Gastrocnemius medialis (tissue), 4 donors: ENCODE measurements at regions not wholly inside any gene's neighbourhood (a gene's known extent, or its start where the extent isn't known, plus 50 kb on each side); places are given as distances from the start of the nearest gene placed in this dataset.

Experiments used
- ATAC-seq, 2 donors: fragments of 150-250 bp; one replicate each; pipeline ENCODE4 v1.9.1; 2016
- DNase-seq, 2 donors: peaks; one replicate each; pipeline ENCODE4 v3.0.0-alpha.2; 2019
- H3K27ac ChIP-seq, 4 donors: fragments of 200-600 bp; sonication (generic); 1 replicate in 1 of 4; 2 replicates in 3 of 4; pipeline ENCODE4 v1.5.1; 2016 to 2018; ENCODE audit warnings: mild to moderate bottlenecking in 2 of 4, moderate library complexity in 1 of 4
- H3K27me3 ChIP-seq, 3 donors: fragments of 200-600 bp; sonication (generic) in 2 of 3; 1 replicate in 1 of 3; 2 replicates in 2 of 3; pipeline versions ENCODE4 v1.5.1 to v1.6.0; 2016 to 2019; ENCODE audit warnings: mild to moderate bottlenecking in 1 of 3, moderate library complexity in 1 of 3
- H3K36me3 ChIP-seq, 2 donors: fragments of 200-600 bp; sonication (generic) in 1 of 2; one replicate each; pipeline ENCODE4 v1.5.1; 2017 to 2018
- H3K4me1 ChIP-seq, 2 donors: fragments of 200-600 bp; sonication (generic) in 1 of 2; one replicate each; pipeline ENCODE4 v1.5.1; 2016 to 2017; ENCODE audit warnings: mild to moderate bottlenecking in 2 of 2
- H3K4me3 ChIP-seq, 4 donors: fragments of 200-600 bp; sonication (generic) in 3 of 4; 1 replicate in 1 of 4; 2 replicates in 3 of 4; pipeline ENCODE4 v1.5.1; 2016 to 2019; ENCODE audit warnings: mild to moderate bottlenecking in 2 of 4
- H3K9me3 ChIP-seq, 3 donors: fragments of 200-600 bp; sonication (generic) in 2 of 3; 1 replicate in 1 of 3; 2 replicates in 2 of 3; pipeline ENCODE4 v1.5.1; 2016 to 2019
- CTCF ChIP-seq, 5 experiments: fragments of 450-650 bp in 3 of 5; fragments of 200-600 bp in 2 of 5; sonication (generic) in 2 of 5; IDR thresholded peaks in 4 of 5; conservative IDR thresholded peaks in 1 of 5; 1 replicate in 4 of 5; 2 replicates in 1 of 5; pipeline ENCODE4 v1.5.1; 2016 to 2019; ENCODE audit warnings: antibody characterized with exemption in 5 of 5, mild to moderate bottlenecking in 3 of 5, moderate library complexity in 3 of 5
- POLR2A ChIP-seq, 2 donors: fragments of 450-650 bp; IDR thresholded peaks; one replicate each; pipeline ENCODE4 v1.6.1; 2017; ENCODE audit warnings: antibody characterized with exemption in 2 of 2, mild to moderate bottlenecking in 2 of 2, moderate library complexity in 2 of 2
- in situ Hi-C, 4 donors: fragments of 200-750 bp; cut with MboI; loops; one replicate each; pipeline versions ENCODE4 v1.15.0 to v1.8.0; 2017; ENCODE audit warnings: low sequenced_read_pairs in 4 of 4
- intact Hi-C: fragments of 100-400 bp; cut with DNase I; formaldehyde crosslinking; loops from one replicate; pipeline ENCODE4 v1.15.1; 2023; ENCODE audit warnings: low total_unique reads

- in situ Hi-C loops (no loop called here), intact Hi-C loops (no loop called here)
- Histone ChIP-seq H3K27me3 (no peaks in the 10 kb centered on the region), H3K9me3 (no peaks in the 10 kb centered on the region), H3K4me3 (no peak overlapping the region), H3K4me1 (no peaks in the 10 kb centered on the region), H3K27ac (no peak overlapping the region), H3K36me3 (no peaks in the 10 kb centered on the region)
- TF ChIP-seq CTCF (IDR thresholded peaks at IDR 0.05 in 4 of 5, conservative IDR thresholded peaks at IDR 0.05 in 1 of 5) = no peak
- TF ChIP-seq POLR2A (IDR thresholded peaks at IDR 0.05) = no peak
- DNase-seq (no peak), ATAC-seq (no peak)
These were observed 50.8 kb upstream of the NUDT10 start for GRCh38 chrX:51281758-51282318.
